ENCODE measurements at regions not wholly inside any gene's neighbourhood (a gene's known extent, or its start where the extent isn't known, plus 50 kb on each side); places are given as distances from the start of the nearest gene placed in this dataset.

DNA sequence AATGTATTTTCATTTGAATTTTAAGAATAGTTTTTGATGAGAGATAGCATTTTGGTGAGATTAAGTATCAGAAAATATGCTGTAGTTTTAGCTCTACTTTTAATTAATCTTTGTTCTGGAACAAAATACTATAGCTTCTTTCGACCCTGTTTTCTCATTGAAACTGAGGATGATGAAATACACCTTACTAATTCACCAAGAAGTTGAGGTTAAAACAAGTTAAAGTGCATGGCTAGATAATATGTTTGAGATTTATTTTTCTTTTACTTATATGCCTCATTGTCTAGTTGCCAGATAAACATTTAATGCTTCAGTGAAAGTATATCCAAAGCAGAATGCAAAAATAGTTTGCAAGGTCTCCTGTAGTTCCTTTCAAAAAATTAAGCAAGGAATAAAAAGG, 140.1 kb upstream of the KCNN2 start:
- intact Hi-C loops (cut with micrococcal nuclease; ENCODE audit: unreplicated experiment), result no loop called here

DNA sequence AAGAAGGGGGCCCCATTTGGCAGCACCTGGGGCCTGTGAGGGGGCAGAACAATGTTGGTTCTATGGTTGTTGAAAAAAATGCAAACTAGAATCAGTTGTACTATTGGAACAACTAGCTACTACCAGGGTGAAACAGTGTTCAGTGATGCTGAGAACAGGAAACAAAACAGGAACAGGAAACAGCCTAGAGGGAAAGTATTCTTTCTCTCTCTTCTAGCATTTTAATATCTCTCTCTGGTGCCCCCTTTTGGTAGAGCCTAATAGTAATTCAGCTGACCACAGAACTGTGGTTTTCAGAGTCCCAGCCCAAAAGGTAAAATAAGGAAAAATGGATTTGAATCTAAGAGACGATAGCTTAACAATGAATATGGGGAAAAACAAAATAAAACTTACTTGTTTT, 138.0 kb upstream of the KCNN2 start:
- Mint-ChIP-seq H3K27me3 (ENCODE audit: insufficient read depth, unreplicated experiment) (no peaks in the 10 kb centered on the region), H3K4me3 (ENCODE audit: unreplicated experiment) (no peak overlapping the region), H3K9me3 (ENCODE audit: unreplicated experiment) (no peaks in the 10 kb centered on the region), H3K4me1 (ENCODE audit: low read depth, unreplicated experiment) (no peaks in the 10 kb centered on the region), H3K36me3 (ENCODE audit: insufficient read depth, unreplicated experiment) (no peaks in the 10 kb centered on the region), H3K27ac (ENCODE audit: unreplicated experiment) (no peak overlapping the region)
- Histone ChIP-seq H3K4me3 (ENCODE audit: low read depth, low read length) (no peak overlapping the region), H3K36me3 (ENCODE audit: control insufficient read depth, insufficient read depth, low read length) (no peaks in the 10 kb centered on the region), H3K27me3 (replicated peaks; ENCODE audit: control insufficient read depth, insufficient read depth, low read length) (no peaks in the 10 kb centered on the region), H3K4me1 (no peaks in the 10 kb centered on the region), H3K9me3 (no peaks in the 10 kb centered on the region)
- intact Hi-C loops (cut with micrococcal nuclease; ENCODE audit: unreplicated experiment), result no loop called here
- DNase-seq, result peak in 1 of 2 experiments; percentile 8
- CTCF ChIA-PET, result no interaction called here
- TF ChIP-seq CTCF (IDR thresholded peaks at IDR 0.05; ENCODE audit: insufficient read depth in 1 of 2, low read depth in 1 of 2, low read length in 1 of 2, severe bottlenecking in 1 of 2, unreplicated experiment in 1 of 2), result no peak
- no TSS peak for BruUV-seq (replicated peaks)
- POLR2A ChIA-PET, result no interaction called here

More for the DNA sequence above, 140.1 kb upstream of the KCNN2 start:
- H3K36me3 ChIP-seq (ENCODE audit: control insufficient read depth, insufficient read depth, low read length), result no peaks in the 10 kb centered on the region
- H3K9me3 ChIP-seq, result no peaks in the 10 kb centered on the region
- BruUV-seq (replicated peaks), result no TSS peak
- Mint-ChIP-seq H3K36me3 (ENCODE audit: insufficient read depth, unreplicated experiment) (no peaks in the 10 kb centered on the region), H3K27me3 (ENCODE audit: insufficient read depth, unreplicated experiment) (no peaks in the 10 kb centered on the region), H3K27ac (ENCODE audit: unreplicated experiment) (no peak overlapping the region), H3K4me3 (ENCODE audit: unreplicated experiment) (no peak overlapping the region), H3K9me3 (ENCODE audit: unreplicated experiment) (no peaks in the 10 kb centered on the region), H3K4me1 (ENCODE audit: low read depth, unreplicated experiment) (no peaks in the 10 kb centered on the region)
- POLR2A ChIA-PET, result no interaction called here
- no peak overlapping the region for H3K4me3 ChIP-seq (ENCODE audit: low read depth, low read length)
- no peak for DNase-seq
- TF ChIP-seq CTCF (IDR thresholded peaks at IDR 0.05; ENCODE audit: insufficient read depth in 1 of 2, low read depth in 1 of 2, low read length in 1 of 2, severe bottlenecking in 1 of 2, unreplicated experiment in 1 of 2), result no peak
- CTCF ChIA-PET, result no interaction called here
- H3K27me3 ChIP-seq (replicated peaks; ENCODE audit: control insufficient read depth, insufficient read depth, low read length), result no peaks in the 10 kb centered on the region
- H3K4me1 ChIP-seq, result no peaks in the 10 kb centered on the region

- no peaks in the 10 kb centered on the region for H3K9me3 Mint-ChIP-seq (ENCODE audit: unreplicated experiment)
- intact Hi-C loops (cut with micrococcal nuclease; ENCODE audit: unreplicated experiment), result no loop called here
- POLR2A ChIA-PET, result no interaction called here
- Histone ChIP-seq H3K9me3 (no peaks in the 10 kb centered on the region), H3K27me3 (replicated peaks; ENCODE audit: control insufficient read depth, insufficient read depth, low read length) (no peaks in the 10 kb centered on the region), H3K4me3 (ENCODE audit: low read depth, low read length) (no peak overlapping the region), H3K4me1 (no peaks in the 10 kb centered on the region), H3K36me3 (ENCODE audit: control insufficient read depth, insufficient read depth, low read length) (no peaks in the 10 kb centered on the region)
- TF ChIP-seq CTCF (IDR thresholded peaks at IDR 0.05; ENCODE audit: insufficient read depth in 1 of 2, low read depth in 1 of 2, low read length in 1 of 2, severe bottlenecking in 1 of 2, unreplicated experiment in 1 of 2), result no peak
- no peaks in the 10 kb centered on the region for H3K4me1 Mint-ChIP-seq (ENCODE audit: low read depth, unreplicated experiment)
- no peak overlapping the region for H3K27ac Mint-ChIP-seq (ENCODE audit: unreplicated experiment)
- no TSS peak for BruUV-seq (replicated peaks)
- peaks cover 4% of the 10 kb centered on the region for H3K27me3 Mint-ChIP-seq (ENCODE audit: insufficient read depth, unreplicated experiment)
- no peaks in the 10 kb centered on the region for H3K36me3 Mint-ChIP-seq (ENCODE audit: insufficient read depth, unreplicated experiment)
- CTCF ChIA-PET, result no interaction called here
- no peak for DNase-seq
- no peak overlapping the region for H3K4me3 Mint-ChIP-seq (ENCODE audit: unreplicated experiment)
These were observed 124.1 kb upstream of the KCNN2 start for GRCh38 chr5:114237766-114238165.
